GM19438 (cell line): ENCODE measurements at regions not wholly inside any gene's neighbourhood (a gene's known extent, or its start where the extent isn't known, plus 50 kb on each side); places are given as distances from the start of the nearest gene placed in this dataset.
"Not testable (repeated sequence)": the region's sequence is repeated elsewhere in the genome, so short reads cannot be mapped to it uniquely, and the experiment has no call there.

ENCODE experiments used
- ATAC-seq: cut with Tn5 transposase; IDR thresholded peaks from one replicate; pipeline ENCODE4 v1.9.1; 2021; ENCODE audit warnings: low read depth; ENCODE audit not compliant: unreplicated experiment

DNA sequence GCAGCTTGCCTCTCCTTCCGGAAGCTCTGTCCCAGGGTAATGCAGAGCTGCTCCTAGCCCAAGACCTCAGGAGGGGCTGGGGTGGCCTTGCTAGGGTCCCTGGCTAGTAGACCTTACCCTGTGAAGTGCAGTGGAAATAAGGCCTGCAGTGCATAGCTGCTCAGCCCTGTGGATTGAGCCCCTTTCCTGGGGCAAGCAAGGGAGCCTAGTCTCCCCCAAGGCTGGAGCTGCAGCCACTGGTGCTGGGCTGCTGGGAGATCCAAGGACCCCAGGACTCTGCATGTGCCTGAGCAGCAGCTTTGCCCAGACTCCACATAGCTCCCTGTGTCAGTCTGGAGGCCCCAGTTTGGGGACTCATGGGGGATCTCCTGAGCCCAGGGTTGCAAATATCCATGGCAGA lies 57.9 kb downstream of the FANCF start:
- ATAC-seq: no peak

DNA sequence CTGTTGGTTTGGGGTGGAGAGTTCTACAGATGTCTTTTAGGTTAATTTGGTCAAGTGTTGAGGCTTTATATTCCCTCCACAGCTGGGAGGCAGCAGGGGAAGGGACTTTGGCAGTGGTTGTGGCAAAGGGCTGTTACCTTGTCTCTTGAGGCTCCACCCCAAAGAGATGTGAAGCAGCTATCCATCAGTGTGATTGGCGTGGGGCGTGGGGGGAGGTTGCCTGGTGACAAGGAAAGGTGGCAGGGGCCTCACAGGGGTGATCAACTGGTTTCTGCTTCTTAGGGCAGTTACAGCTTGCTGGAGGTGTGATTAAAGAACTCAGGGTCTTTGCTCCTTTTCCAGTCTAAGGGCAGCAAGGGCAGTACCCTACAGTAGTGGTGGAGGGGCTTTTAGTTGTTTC lies 59.3 kb downstream of the FANCF start:
- ATAC-seq: no peak

DNA sequence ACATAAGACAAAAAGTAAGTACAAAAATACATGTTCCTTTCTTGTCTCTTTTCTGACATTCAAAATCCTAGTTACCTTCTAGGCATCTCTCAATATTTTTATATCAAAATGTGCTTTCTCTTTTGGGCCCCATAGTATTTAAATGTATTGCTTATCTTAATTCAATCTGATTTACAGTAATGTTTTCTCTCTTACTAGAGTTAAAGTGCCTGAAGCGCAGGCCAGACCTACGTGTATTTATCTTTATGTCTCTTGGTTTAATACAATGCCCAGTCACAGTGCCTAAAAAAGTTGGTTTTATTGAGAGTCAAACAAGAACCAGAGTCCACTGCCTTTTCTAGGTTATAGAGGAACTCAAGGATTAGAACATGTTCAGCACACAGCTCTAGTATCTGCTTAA lies 64.3 kb downstream of the FANCF start:
- no peak for ATAC-seq

DNA sequence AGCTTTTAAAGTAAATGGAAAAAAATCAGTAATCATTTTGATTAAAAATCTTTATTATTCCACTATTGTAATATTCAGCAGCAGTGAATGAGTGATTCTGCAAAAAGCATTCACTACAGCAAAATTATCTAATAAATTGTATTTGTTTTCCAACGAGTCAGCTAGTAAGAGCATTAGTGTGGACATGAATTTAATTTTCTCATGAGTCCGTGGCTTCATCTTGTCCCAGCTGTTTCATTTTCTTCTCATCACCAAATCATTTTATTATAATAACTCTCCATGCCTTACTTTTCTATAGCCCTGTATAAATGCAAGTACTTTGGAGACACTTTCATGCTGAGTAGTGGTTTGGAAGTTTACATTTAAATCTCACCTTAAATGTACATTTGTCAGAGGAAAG lies 66.2 kb downstream of the FANCF start:
- ATAC-seq: no peak

DNA sequence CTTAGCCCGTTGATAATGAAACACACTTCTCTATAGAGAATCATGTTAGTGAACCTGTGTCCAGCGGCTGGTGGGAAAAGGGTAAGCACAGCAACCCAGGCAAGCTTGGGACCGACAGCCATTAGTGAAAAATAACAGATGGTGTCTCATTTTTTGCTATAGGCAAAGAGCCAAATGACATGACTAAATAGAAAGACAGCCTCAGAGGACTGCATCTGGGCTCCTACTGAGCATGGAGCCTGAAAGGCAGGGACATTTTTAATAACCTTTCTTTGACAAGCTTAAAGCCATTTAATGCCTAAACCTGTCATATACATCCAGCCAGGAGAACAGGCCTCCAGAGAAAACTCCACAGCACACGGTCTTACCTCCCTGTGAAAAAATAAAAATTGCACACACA lies 67.0 kb downstream of the FANCF start:
- no peak for ATAC-seq

DNA sequence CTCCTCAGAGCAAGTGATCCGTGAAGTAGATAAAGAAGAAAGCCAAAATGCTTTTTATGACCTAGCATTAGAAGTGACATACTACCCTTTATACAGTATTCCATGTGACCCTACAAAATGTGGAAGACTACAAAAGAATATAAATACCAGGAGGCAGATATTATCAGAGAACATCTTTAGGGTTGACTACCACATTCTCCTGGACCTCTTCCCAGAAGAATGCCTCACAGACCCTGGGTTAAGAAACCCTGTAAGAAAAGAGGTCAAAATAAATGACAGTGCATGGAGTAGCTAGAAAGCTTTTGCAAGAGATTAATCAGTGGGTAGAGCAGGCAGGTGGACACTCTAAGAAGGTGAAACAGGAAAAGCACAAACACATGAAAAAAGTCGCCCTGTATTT lies 69.2 kb downstream of the FANCF start:
- no peak for ATAC-seq

DNA sequence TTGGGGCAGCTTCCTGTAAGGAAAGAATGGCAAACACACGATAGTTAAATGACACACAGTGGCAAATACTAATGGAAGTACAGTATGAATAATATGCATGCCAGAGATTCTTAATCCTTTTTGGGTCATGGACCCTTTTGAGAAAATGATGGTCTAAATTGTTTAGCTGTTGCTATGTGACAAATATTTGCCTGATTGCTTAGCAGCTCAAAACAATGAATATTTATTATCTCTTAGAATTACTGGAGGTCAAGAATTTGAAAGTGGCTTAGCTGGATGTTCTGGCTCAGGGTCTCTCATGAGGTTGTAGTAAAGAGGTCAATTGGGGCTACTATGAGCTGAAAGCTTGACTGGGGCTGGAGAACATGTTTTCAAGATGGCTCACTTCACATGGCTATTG lies 69.7 kb downstream of the FANCF start:
- ATAC-seq: no peak

DNA sequence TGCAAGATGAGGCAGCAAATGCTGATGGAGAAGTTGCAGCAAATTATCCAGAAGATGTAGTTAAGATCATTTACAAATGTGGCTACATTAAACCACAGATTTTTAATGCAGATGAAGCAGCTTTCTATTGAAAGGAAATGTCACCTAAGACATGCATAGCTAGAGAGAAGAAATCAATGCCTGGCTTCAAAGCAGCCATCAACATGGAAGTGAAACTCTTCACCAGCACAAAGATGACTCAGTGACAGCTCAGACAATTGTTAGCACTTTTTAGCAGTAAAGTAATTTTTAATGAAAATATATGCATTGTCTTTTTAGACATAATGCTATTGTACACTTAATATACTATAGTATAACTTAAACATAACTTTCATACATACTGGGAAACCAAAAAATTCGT lies 71.4 kb downstream of the FANCF start:
- peak; percentile 71 for ATAC-seq

DNA sequence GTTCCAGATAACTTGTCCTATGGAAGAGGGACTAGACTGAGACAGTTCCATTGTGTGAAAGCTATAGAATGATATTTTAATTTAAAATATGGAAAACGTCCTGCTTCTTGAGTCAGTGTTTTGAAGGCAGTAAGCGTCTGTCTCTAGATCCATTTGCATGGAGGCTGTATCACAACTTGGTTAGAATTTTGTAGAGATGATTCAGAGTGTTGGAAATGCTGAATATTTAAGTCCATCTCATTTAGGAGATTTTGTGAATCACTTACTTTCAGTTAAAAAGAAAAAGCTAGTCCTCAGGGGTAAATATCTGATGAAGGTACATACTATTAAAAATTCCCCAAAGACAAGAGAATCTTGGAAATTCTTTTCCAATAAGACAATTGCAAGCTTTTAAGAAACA lies 72.7 kb downstream of the FANCF start:
- ATAC-seq: no peak

DNA sequence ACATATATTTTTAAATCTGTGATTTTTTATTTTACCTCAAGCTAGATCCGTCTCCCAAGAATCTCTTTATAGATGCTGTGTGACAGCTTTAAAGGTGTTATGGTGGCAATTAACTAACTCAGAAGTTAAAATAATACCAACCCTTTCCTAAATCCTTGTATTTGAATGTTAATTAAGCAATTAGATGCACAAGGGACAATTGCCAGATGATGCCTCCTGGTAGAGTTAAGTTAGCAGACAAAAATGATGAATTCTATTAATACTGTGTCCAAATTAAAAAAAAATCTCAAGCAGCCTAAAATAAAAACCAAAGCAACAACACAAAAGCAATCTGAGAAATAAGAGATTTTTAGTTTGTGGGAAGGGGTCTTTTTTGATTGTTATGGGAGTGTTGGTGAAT lies 78.9 kb downstream of the FANCF start:
- no peak for ATAC-seq

DNA sequence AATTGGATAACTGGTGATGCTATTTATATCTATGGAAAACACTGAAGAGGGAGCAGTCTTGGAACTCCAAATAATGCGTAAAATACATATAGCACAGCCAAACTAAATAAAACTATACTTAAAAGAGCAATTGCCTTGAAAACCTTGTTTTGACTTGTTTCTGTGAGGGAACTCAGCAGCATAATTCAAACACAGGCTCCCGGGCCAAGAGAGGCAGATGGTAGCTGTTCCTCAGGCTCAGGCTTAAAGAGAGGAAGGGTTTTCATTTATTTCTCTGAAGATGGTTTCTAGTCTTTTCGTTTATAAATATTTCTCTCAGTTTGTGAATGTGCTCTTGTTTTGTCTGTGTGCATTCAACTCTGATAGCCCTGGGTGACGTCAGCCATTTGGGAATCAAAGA lies 82.4 kb downstream of the FANCF start:
- no peak for ATAC-seq

DNA sequence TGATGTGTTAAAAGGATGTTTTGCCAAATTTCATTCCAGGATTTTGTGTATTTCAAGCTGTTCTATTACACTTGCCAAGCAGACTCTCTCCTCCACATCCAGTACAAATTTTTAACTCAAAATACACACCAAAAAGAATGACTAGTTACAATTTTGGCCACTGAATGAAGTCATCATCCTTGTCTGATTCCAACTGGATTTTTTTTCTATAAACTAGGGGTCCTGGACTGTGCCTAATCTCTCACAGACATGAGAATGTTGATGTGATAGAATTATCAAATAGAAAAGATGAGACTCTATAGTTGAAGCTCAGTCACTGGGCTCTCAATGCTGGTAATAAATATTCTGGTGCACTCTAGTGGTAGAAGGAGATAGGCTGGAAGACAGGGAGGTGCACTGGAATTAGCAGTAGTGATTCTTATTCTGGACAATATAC lies 85.8 kb downstream of the FANCF start:
- ATAC-seq: no peak

DNA sequence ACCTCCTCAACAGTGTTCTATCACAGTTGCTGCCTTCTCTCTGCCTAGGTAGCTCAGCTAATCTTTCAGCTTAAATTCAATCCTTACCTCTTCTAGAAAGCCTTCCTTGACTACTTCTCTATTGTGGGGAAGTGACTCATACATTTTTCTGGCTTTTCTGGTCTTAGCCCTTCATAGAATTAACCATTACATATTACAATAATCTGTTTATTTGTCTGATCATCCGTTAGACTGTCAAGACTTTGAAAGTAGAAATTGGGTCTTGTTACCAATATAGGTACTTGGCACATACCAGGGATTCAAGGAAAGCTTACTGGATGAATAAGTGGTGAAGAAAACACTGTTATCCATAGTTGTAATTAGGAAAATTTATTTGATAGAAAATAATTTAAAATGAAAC lies 89.6 kb downstream of the FANCF start:
- ATAC-seq: no peak

DNA sequence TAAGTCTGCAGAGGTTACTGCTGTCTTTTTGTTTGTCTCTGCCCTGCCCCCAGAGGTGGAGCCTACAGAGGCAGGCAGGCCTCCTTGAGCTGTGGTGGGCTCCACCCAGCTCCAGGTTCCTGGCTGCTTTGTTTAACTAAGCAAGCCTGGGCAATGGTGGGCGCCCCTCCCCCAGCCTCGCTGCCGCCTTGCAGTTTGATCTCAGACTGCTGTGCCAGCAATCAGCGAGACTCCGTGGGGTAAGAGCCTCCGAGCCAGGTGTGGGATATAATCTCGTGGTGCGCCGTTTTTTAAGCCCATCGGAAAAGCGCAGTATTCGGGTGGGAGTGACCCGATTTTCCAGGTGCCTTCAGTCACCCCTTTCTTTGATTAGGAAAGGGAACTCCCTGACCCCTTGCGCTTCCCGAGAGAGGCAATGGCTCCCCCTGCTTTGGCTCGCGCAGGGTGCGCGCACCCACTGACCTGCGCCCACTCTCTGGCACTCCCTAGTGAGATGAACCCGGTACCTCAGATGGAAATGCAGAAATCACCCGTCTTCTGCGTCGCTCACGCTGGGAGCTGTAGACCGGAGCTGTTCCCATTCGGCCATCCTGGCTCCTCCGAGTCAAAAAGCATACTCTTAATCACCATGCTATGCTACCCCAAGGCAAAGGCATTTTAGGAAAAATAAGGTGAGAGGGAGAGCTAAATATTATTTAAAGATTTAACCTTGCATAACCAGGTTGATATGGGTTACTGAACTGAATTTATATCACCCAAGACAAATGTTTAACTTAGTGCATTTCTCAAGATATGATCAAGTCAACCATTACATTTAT lies 96.8 kb downstream of the FANCF start:
- ATAC-seq: not testable (repeated sequence)

DNA sequence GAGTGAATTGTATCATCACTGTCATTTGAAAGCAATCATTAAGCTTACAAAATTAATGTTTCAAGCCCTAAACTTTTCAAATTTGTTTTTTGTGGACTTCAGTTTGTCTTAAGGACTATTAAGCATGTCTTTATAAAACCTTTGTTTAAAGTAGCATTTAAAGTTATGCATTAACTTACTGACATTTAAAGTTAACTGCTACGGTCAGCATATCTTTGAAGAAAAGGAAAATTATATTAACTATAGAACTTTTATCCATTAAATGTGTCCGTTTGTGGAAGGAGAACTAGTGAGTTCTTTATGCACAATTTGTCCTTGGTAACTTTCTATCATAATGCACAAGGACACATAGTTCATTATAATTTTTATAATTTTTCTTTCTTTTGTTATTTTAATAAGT lies 103.4 kb downstream of the FANCF start:
- ATAC-seq: no peak

DNA sequence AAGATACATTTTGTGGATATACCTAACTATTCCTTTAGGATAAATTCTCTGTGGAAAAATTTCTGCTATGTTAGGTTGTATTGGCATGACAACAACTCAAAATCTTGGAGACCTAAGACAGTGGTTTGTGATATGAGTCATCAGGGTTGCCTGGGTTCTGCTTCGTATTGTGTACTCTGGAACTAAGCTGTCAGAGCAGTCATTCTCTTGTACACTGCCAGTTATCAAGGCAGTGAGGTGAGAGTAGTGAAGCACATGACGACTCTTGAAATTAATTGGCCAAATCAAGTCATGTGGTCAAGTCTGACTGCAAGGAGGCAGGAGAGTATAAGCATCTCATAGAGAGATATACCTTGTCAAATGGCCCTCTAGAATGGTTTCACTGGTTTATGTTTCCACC lies 104.4 kb downstream of the FANCF start:
- no peak for ATAC-seq

DNA sequence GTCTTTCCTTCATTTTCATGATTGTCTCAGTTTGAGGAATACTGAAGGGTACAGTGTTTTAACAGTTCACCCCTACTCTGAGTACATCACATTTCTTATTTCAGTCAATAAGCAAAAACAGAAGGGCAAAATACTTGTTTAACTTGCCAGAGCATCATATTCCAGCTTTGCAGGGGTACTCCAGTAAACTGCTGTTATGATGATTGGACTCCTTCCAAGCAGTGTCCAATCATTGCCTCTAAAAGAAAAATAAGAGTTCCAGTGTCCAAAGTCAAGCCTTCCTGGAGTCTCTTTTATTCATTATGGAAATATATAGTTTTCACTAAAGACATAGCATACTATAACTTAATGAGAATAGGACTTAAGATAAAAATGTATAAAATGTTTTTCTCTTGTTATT lies 105.1 kb downstream of the FANCF start:
- no peak for ATAC-seq

DNA sequence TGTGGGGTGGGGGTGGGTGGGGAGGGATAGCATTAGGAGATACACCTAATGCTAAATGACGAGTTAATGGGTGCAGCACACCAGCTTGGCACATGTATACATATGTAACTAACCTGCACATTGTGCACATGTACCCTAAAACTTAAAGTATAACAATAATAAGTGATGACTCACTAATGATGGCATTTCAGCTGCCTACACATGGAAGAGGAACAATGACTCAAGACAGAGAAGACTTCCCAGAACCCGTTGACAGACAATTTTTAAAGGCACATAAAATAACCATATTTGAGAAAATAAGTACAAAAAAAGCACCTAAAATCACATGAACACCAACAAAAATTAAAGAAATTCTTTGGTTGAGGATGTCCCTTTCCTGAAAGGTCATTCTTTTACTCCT lies 107.3 kb downstream of the FANCF start:
- not testable (repeated sequence) for ATAC-seq

DNA sequence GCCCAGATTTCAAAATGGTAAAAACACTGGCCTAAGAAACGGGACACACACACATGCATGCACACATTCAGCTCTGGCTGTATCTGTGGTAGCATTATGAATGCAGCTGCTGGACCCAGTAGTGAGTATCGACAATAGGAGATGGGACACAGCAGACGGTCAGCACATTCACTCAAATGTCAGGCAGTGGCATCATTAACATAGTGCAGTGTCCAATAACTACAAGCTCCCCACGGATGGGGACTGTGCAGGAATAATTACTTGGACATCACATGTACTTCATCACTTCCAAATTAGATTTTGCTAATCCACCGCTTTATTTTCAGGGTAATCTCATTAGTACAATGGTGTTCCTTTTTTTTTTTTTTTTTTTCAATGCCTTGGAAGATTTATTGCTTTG lies 109.5 kb downstream of the FANCF start:
- ATAC-seq: no peak

DNA sequence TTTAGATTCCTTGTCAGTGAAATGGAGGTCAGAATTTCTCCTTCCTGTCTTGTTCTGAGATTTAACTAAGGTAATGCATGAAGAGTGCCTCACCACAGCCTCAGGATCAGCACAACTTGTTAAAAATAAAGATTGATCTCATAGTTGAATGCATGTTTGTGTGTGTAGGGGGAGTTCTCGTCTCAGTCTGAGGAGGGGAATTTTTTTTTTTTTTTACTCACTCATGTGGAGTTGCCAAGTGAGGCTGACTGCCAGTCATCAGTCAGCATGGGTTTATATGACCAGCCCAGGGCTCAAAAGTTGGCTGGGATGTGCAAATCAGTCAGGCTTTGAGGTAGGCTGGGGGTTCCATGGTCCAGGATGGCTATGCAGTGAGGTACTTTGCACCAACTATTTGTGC lies 113.2 kb downstream of the FANCF start:
- no peak for ATAC-seq

DNA sequence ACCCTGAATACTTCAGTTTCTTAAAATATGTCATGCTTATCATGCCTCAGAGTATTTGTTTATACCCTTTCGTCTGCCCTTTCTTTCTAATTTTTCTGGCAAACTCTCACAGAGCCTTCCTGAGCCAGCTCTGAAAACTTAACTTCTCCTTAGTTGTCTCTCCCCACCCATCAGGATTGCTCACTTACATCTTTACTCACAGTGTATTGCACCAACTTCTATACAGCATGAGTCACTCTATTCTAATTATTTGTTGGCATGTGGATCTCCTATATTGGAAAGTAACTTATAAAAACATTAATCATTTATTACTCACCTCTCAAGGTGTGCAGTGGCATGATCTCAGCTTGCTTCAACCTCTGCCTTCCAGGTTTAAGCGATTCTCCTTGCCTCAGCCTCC lies 114.9 kb downstream of the FANCF start:
- ATAC-seq: no peak

DNA sequence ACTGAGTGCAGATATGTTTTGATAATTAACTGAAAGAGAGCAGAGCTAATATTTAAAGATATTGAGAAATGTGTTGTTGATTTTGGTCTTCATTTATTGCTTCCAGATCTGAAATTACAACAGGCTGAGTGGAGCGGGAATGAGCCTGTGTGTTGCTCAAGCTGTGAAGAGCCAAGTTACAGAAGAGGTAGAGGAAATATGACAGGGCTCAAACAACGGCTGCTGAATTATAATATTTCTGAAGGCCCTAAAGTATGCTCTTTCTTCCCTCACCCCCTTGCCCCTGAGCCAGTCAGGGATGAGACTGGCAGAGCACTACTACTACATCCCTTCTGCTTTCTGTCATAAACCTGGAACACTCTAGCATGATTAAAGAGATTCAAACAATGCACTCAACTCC lies 115.6 kb downstream of the FANCF start:
- ATAC-seq: no peak

DNA sequence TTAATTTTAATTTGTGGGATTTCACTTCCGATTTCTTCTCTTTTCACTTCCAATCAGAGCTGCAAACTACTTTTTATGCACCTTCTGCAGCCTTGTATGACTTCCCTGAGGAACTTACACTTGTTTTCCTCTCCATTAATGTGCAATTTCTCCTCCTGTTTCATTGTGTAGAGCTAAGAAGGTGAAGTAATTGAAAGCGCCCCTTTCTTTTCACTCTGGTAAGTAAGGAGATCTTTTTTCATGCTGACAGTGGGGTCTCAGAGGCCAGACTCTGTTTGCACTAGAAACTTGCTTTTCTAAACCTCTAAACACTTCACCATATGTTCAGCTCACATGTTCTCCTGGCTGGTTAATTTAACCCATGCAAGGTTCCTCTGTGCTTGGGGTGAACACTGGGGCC lies 117.0 kb downstream of the FANCF start:
- ATAC-seq: no peak
